ENCODE measurements at regions not wholly inside any gene's neighbourhood (a gene's known extent, or its start where the extent isn't known, plus 50 kb on each side); places are given as distances from the start of the nearest gene placed in this dataset.

- H2AFZ ChIP-seq (ENCODE audit: low read depth, low read length, poor library complexity, severe bottlenecking), result no peak overlapping the region
- intact Hi-C loops (cut with micrococcal nuclease), result no loop called here
- H3K27ac ChIP-seq (ENCODE audit: low read depth, low read length), result no peak overlapping the region
- DNase-seq (ENCODE audit: low read depth, low spot score), result no peak
- H3K36me3 ChIP-seq (ENCODE audit: control insufficient read depth in 1 of 2, insufficient read depth in 2 of 2, low read length in 2 of 2), result no peaks in the 10 kb centered on the region
- no peaks in the 10 kb centered on the region for H4K20me1 ChIP-seq (ENCODE audit: insufficient read depth)
- no peak overlapping the region for H3K9ac ChIP-seq (ENCODE audit: low read length)
- H3K9me3 ChIP-seq (ENCODE audit: control insufficient read depth in 1 of 2, insufficient read depth in 1 of 2, low read depth in 1 of 2, low read length in 2 of 2), result no peaks in the 10 kb centered on the region
- no peak overlapping the region for H3K4me3 ChIP-seq (replicated peaks in 1 of 2; ENCODE audit: low read depth in 1 of 2, low read length in 2 of 2)
- no peaks in the 10 kb centered on the region for H3K4me1 ChIP-seq (ENCODE audit: control insufficient read depth in 1 of 2, insufficient read depth in 2 of 2, low read length in 2 of 2)
- no TSS peak for BruUV-seq (replicated peaks)
- H3K9me2 ChIP-seq (ENCODE audit: insufficient read depth), result no peaks in the 10 kb centered on the region
- no peaks in the 10 kb centered on the region for H3K27me3 ChIP-seq (ENCODE audit: insufficient read depth, low read length)
- H3K4me2 ChIP-seq (ENCODE audit: low read length), result no peak overlapping the region
- TF ChIP-seq CEBPB (IDR thresholded peaks at IDR 0.05; ENCODE audit: low read depth), result no peak
- TF ChIP-seq POLR2A (IDR thresholded peaks at IDR 0.05; ENCODE audit: borderline replicate concordance, extremely low read depth, insufficient read depth, insufficient read length), result no peak
- TF ChIP-seq SRF (IDR thresholded peaks at IDR 0.05; ENCODE audit: low read depth), result no peak
- no peak for TF ChIP-seq ELF1 (IDR thresholded peaks at IDR 0.05; ENCODE audit: borderline replicate concordance, low read depth)
- no peak for TF ChIP-seq SP1 (IDR thresholded peaks at IDR 0.05; ENCODE audit: low read depth)
- no peak for TF ChIP-seq TCF7L2 (IDR thresholded peaks at IDR 0.05; ENCODE audit: borderline replicate concordance, extremely low read depth, insufficient read depth, insufficient read length)
- no peak for TF ChIP-seq SIN3A (IDR thresholded peaks at IDR 0.05; ENCODE audit: low read depth)
- no peak for TF ChIP-seq EZH2phosphoT487 (IDR thresholded peaks at IDR 0.05; ENCODE audit: borderline replicate concordance)
- TF ChIP-seq YY1 (IDR thresholded peaks at IDR 0.05; ENCODE audit: extremely low read depth, insufficient replicate concordance, low read depth, low read length), result no peak
- TF ChIP-seq ATF3 (IDR thresholded peaks at IDR 0.05), result no peak
- TF ChIP-seq, protein P1, sequence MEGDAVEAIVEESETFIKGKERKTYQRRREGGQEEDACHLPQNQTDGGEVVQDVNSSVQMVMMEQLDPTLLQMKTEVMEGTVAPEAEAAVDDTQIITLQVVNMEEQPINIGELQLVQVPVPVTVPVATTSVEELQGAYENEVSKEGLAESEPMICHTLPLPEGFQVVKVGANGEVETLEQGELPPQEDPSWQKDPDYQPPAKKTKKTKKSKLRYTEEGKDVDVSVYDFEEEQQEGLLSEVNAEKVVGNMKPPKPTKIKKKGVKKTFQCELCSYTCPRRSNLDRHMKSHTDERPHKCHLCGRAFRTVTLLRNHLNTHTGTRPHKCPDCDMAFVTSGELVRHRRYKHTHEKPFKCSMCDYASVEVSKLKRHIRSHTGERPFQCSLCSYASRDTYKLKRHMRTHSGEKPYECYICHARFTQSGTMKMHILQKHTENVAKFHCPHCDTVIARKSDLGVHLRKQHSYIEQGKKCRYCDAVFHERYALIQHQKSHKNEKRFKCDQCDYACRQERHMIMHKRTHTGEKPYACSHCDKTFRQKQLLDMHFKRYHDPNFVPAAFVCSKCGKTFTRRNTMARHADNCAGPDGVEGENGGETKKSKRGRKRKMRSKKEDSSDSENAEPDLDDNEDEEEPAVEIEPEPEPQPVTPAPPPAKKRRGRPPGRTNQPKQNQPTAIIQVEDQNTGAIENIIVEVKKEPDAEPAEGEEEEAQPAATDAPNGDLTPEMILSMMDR (IDR thresholded peaks at IDR 0.05 in 2 of 3, conservative IDR thresholded peaks at IDR 0.05 in 1 of 3; ENCODE audit: borderline replicate concordance in 1 of 3, insufficient read depth in 1 of 3, low read depth in 2 of 3, low read length in 2 of 3), result no peak
- no peak for ATAC-seq
- ChIA-PET CTCF (no interaction called here), POLR2A (no interaction called here), RAD21 (ENCODE audit: low non-redundant PET in 1 of 2, low total read pairs in 2 of 2, uncharacterized antibody in 2 of 2, unreplicated experiment in 2 of 2) (no interaction called here)
- H3K79me2 ChIP-seq (ENCODE audit: insufficient read depth, low read length), result no peaks in the 10 kb centered on the region
These were observed 226.8 kb upstream of the LNX1 start for GRCh38 chr4:53818104-53818503.

All from HCT116 (cell line).